HCT116 (cell line): ENCODE measurements at regions not wholly inside any gene's neighbourhood (a gene's known extent, or its start where the extent isn't known, plus 50 kb on each side); places are given as distances from the start of the nearest gene placed in this dataset.

Experiments
- ATAC-seq: fragments of 200-7000 bp; cut with Tn5 transposase; 2 replicates; pipeline ENCODE4 v1.9.1; 2020; ENCODE audit warnings: mild to moderate bottlenecking, moderate library complexity
- BruUV-seq: library from RNA; stranded (reverse); fragments of 400-500 nt; replicated peaks from 2 replicates; lab custom pipeline; 2021; lab: Mats Ljungman, UMichigan
- CTCF ChIA-PET: fragments of 300-600 bp; sonication (Branson Sonifier 250); formaldehyde crosslinking; loops from one replicate; lab custom pipeline; 2021; ENCODE audit warnings: antibody characterized with exemption; lab: Charles Lee
- POLR2A ChIA-PET: fragments of 300-600, 350-600 bp; sonication (Branson Sonifier 250); formaldehyde crosslinking; loops from one replicate; lab custom pipeline; 2021; ENCODE audit warnings: antibody characterized with exemption; lab: Charles Lee
- RAD21 ChIA-PET, 2 experiments: fragments of 300-600 bp; sonication (Branson Sonifier 250); formaldehyde crosslinking; loops; one replicate each; lab custom pipeline; 2023; ENCODE audit warnings: low total read pairs in 2 of 2; ENCODE audit not compliant: uncharacterized antibody in 2 of 2, unreplicated experiment in 2 of 2, low non-redundant PET in 1 of 2; lab: Charles Lee
- DNase-seq: peaks from one replicate; pipeline ENCODE4 v3.0.0-alpha.2; 2010; ENCODE audit warnings: low read depth, low spot score
- H2AFZ ChIP-seq: fragments of 200-600 bp; shearing (Covaris generic), sonication (generic); 2 replicates; pipeline ENCODE4 v1.6.1; 2017; ENCODE audit warnings: low read depth, mixed run types, mixed read lengths, antibody characterized with exemption, low read length; ENCODE audit not compliant: poor library complexity, severe bottlenecking
- H3K27ac ChIP-seq: 2 replicates; pipeline ENCODE4 v1.5.1; 2012; ENCODE audit warnings: low read depth, low read length
- H3K27me3 ChIP-seq: fragments of 200-600 bp; sonication (generic); 2 replicates; pipeline ENCODE4 v1.6.1; 2016; ENCODE audit warnings: mixed run types, low read length, mixed read lengths; ENCODE audit not compliant: insufficient read depth
- H3K36me3 ChIP-seq, 2 experiments: fragments of 200-500 bp in 1 of 2; fragments of 200-600 bp in 1 of 2; sonication (Bioruptor generic) in 1 of 2; sonication (generic) in 1 of 2; 2 replicates each; pipeline versions ENCODE4 v1.5.1 to v1.6.1; 2014 to 2016; ENCODE audit warnings: low read length in 2 of 2, inconsistent platforms in 1 of 2, mixed read lengths in 1 of 2, mixed run types in 1 of 2; ENCODE audit not compliant: insufficient read depth in 2 of 2, control insufficient read depth in 1 of 2
- H3K4me1 ChIP-seq, 2 experiments: fragments of 200-600 bp in 1 of 2; sonication (generic) in 1 of 2; 2 replicates each; pipeline versions ENCODE4 v1.5.1 to v1.6.1; 2012 to 2017; ENCODE audit warnings: low read length in 2 of 2, inconsistent platforms in 1 of 2, mild to moderate bottlenecking in 1 of 2, mixed read lengths in 1 of 2, mixed run types in 1 of 2, moderate library complexity in 1 of 2; ENCODE audit not compliant: insufficient read depth in 2 of 2, control insufficient read depth in 1 of 2
- H3K4me2 ChIP-seq: fragments of 200-600 bp; sonication (generic); 2 replicates; pipeline ENCODE4 v1.6.1; 2017; ENCODE audit warnings: mixed run types, low read length, mixed read lengths
- H3K4me3 ChIP-seq, 2 experiments: fragments of 200-600 bp in 1 of 2; sonication (generic) in 1 of 2; replicated peaks in 1 of 2; 2 replicates each; pipeline ENCODE4 v1.5.1; 2011 to 2016; ENCODE audit warnings: low read length in 2 of 2, control low read depth in 1 of 2, low read depth in 1 of 2, mild to moderate bottlenecking in 1 of 2, mixed read lengths in 1 of 2, mixed run types in 1 of 2
- H3K79me2 ChIP-seq: fragments of 200-600 bp; sonication (generic); 2 replicates; pipeline ENCODE4 v1.6.1; 2017; ENCODE audit warnings: mild to moderate bottlenecking, mixed run types, low read length, moderate library complexity, mixed read lengths; ENCODE audit not compliant: insufficient read depth
- H3K9ac ChIP-seq: fragments of 200-600 bp; sonication (generic); 2 replicates; pipeline ENCODE4 v1.6.1; 2016; ENCODE audit warnings: low read length, mixed read lengths
- H3K9me2 ChIP-seq: fragments of 200-600 bp; sonication (generic), shearing (Covaris generic); 2 replicates; pipeline ENCODE4 v1.6.1; 2017; ENCODE audit warnings: mixed run types, mild to moderate bottlenecking, moderate library complexity; ENCODE audit not compliant: insufficient read depth
- H3K9me3 ChIP-seq, 2 experiments: fragments of 200-500 bp in 1 of 2; fragments of 200-600 bp in 1 of 2; sonication (Bioruptor generic) in 1 of 2; sonication (generic) in 1 of 2; 2 replicates each; pipeline ENCODE4 v1.6.1; 2014 to 2017; ENCODE audit warnings: low read length in 2 of 2, mixed read lengths in 2 of 2, inconsistent platforms in 1 of 2, low read depth in 1 of 2, mild to moderate bottlenecking in 1 of 2, mixed run types in 1 of 2, moderate library complexity in 1 of 2; ENCODE audit not compliant: control insufficient read depth in 1 of 2, insufficient read depth in 1 of 2
- H4K20me1 ChIP-seq: fragments of 200-600 bp; sonication (generic), shearing (Covaris generic); 2 replicates; pipeline ENCODE4 v1.6.1; 2017; ENCODE audit warnings: mixed run types, mild to moderate bottlenecking, moderate library complexity; ENCODE audit not compliant: insufficient read depth
- ATF3 ChIP-seq: IDR thresholded peaks from 2 replicates; pipeline ENCODE4 v1.6.1; 2012
- CBX3 ChIP-seq: IDR thresholded peaks from 2 replicates; pipeline ENCODE4 v1.6.1; 2012; ENCODE audit warnings: low read depth
- CTCF ChIP-seq, 3 experiments: fragments of 200-600 bp in 1 of 3; sonication (generic) in 1 of 3; IDR thresholded peaks in 2 of 3; conservative IDR thresholded peaks in 1 of 3; 2 replicates each; pipeline ENCODE4 v1.5.1; 2012 to 2017; ENCODE audit warnings: low read depth in 2 of 3, low read length in 2 of 3, antibody characterized with exemption in 1 of 3, borderline replicate concordance in 1 of 3, control low read depth in 1 of 3, mild to moderate bottlenecking in 1 of 3, mixed read lengths in 1 of 3, mixed run types in 1 of 3, moderate library complexity in 1 of 3; ENCODE audit not compliant: insufficient read depth in 1 of 3
- EGR1 ChIP-seq: IDR thresholded peaks from 2 replicates; pipeline ENCODE4 v1.6.1; 2012; ENCODE audit warnings: low read depth
- EZH2 ChIP-seq: fragments of 200-600 bp; sonication (generic); IDR thresholded peaks from 2 replicates; pipeline ENCODE4 v1.6.1; 2017; ENCODE audit warnings: antibody characterized with exemption, mixed run types
- EZH2phosphoT487 ChIP-seq: fragments of 200-600 bp; IDR thresholded peaks from 2 replicates; pipeline ENCODE4 v1.6.1; 2018; ENCODE audit warnings: antibody characterized with exemption, borderline replicate concordance
- POLR2A ChIP-seq: IDR thresholded peaks from 2 replicates; pipeline ENCODE4 v1.7.0; 2011; ENCODE audit warnings: borderline replicate concordance; ENCODE audit not compliant: insufficient read depth, insufficient read length; ENCODE audit errors: extremely low read depth
- POLR2AphosphoS5 ChIP-seq: IDR thresholded peaks from 2 replicates; pipeline ENCODE4 v1.6.1; 2011; ENCODE audit warnings: mild to moderate bottlenecking, low read depth, low read length, moderate library complexity
- RAD21 ChIP-seq: IDR thresholded peaks from 2 replicates; pipeline ENCODE4 v1.6.1; 2012; ENCODE audit warnings: low read depth, mild to moderate bottlenecking
- REST ChIP-seq: IDR thresholded peaks from 2 replicates; pipeline ENCODE4 v1.6.1; 2012; ENCODE audit warnings: low read depth
- SIN3A ChIP-seq: IDR thresholded peaks from 2 replicates; pipeline ENCODE4 v1.6.1; 2012; ENCODE audit warnings: low read depth
- SP1 ChIP-seq: IDR thresholded peaks from 2 replicates; pipeline ENCODE4 v1.6.1; 2012; ENCODE audit warnings: low read depth
- ZBTB33 ChIP-seq: IDR thresholded peaks from 2 replicates; pipeline ENCODE4 v1.6.1; 2011; ENCODE audit warnings: mild to moderate bottlenecking, low read length, moderate library complexity; ENCODE audit not compliant: insufficient replicate concordance; ENCODE audit errors: extremely low read depth
- ZFX ChIP-seq: fragments of 450-650 bp; IDR thresholded peaks from 2 replicates; pipeline ENCODE4 v1.6.1; 2017
- intact Hi-C: fragments of 100-400 bp; cut with micrococcal nuclease; formaldehyde crosslinking; loops from 2 replicates; pipeline ENCODE4 v1.10.0; 2022

GRCh38 chr3:182124716-182125115 is 413.0 kb downstream of the SOX2 start:
- Histone ChIP-seq H3K9ac (no peak overlapping the region), H3K4me3 (no peak overlapping the region), H3K79me2 (no peaks in the 10 kb centered on the region), H3K36me3 (no peaks in the 10 kb centered on the region), H4K20me1 (no peaks in the 10 kb centered on the region), H3K4me1 (no peaks in the 10 kb centered on the region), H3K4me2 (no peak overlapping the region), H2AFZ (no peak overlapping the region), H3K9me2 (no peaks in the 10 kb centered on the region), H3K27me3 (no peaks in the 10 kb centered on the region), H3K27ac (no peak overlapping the region), H3K9me3 (no peaks in the 10 kb centered on the region)
- intact Hi-C loops: no loop called here
- TF ChIP-seq EZH2: no peak
- no TSS peak for BruUV-seq
- ChIA-PET RAD21 (no interaction called here), CTCF (no interaction called here), POLR2A (no interaction called here)
- no peak for DNase-seq
- ATAC-seq: no peak

GRCh38 chr3:182129740-182130139 is 418.0 kb downstream of the SOX2 start:
- H3K27ac ChIP-seq: no peak overlapping the region
- no peak overlapping the region for H2AFZ ChIP-seq
- ChIA-PET POLR2A (no interaction called here), CTCF (no interaction called here), RAD21 (no interaction called here)
- no peak overlapping the region for H3K4me2 ChIP-seq
- no peak overlapping the region for H3K4me3 ChIP-seq
- no peaks in the 10 kb centered on the region for H4K20me1 ChIP-seq
- peaks cover 0 to 8% of the 10 kb centered on the region in 2 experiments; a peak in 2 of 4 replicates for H3K4me1 ChIP-seq
- H3K9me2 ChIP-seq: no peaks in the 10 kb centered on the region
- H3K9me3 ChIP-seq: no peaks in the 10 kb centered on the region
- BruUV-seq: no TSS peak
- H3K27me3 ChIP-seq: no peaks in the 10 kb centered on the region
- no peaks in the 10 kb centered on the region for H3K79me2 ChIP-seq
- no peak for ATAC-seq
- DNase-seq: no peak
- no peaks in the 10 kb centered on the region for H3K36me3 ChIP-seq
- intact Hi-C loops: no loop called here
- H3K9ac ChIP-seq: no peak overlapping the region
- no peak for TF ChIP-seq EZH2
- no peak for TF ChIP-seq ATF3
- no peak for TF ChIP-seq POLR2AphosphoS5
- TF ChIP-seq REST: no peak
- TF ChIP-seq CBX3: no peak
- TF ChIP-seq CTCF (IDR thresholded peaks at IDR 0.05 in 2 of 3, conservative IDR thresholded peaks at IDR 0.05 in 1 of 3; ENCODE audit: borderline replicate concordance in 1 of 3, insufficient read depth in 1 of 3, low read depth in 2 of 3, low read length in 2 of 3): no peak
- no peak for TF ChIP-seq EZH2phosphoT487
- no peak for TF ChIP-seq SIN3A
- no peak for TF ChIP-seq ZFX
- no peak for TF ChIP-seq SP1
- TF ChIP-seq POLR2A: no peak
- TF ChIP-seq RAD21: no peak
- TF ChIP-seq ZBTB33: no peak
- no peak for TF ChIP-seq EGR1
